Endothelial cell of umbilical vein (primary cell): ENCODE measurements at regions not wholly inside any gene's neighbourhood (a gene's known extent, or its start where the extent isn't known, plus 50 kb on each side); places are given as distances from the start of the nearest gene placed in this dataset.

ENCODE experiments used
- CTCF ChIP-seq, 2 donors: IDR thresholded peaks; 1 replicate in 1 of 2; 2 replicates in 1 of 2; pipeline ENCODE4 v1.5.1; 2011; ENCODE audit warnings: low read length in 2 of 2, mild to moderate bottlenecking in 2 of 2, moderate library complexity in 2 of 2, control low read depth in 1 of 2, inconsistent platforms in 1 of 2, low read depth in 1 of 2; ENCODE audit not compliant: insufficient read depth in 1 of 2; ENCODE audit errors: extremely low read depth in 1 of 2
- EZH2 ChIP-seq: IDR thresholded peaks from 2 replicates; pipeline ENCODE4 v1.6.1; 2012; ENCODE audit warnings: borderline replicate concordance, low read depth, mild to moderate bottlenecking, moderate library complexity, low read length, inconsistent platforms; ENCODE audit not compliant: severe bottlenecking
- FOS ChIP-seq: IDR thresholded peaks from 2 replicates; pipeline ENCODE4 v1.6.1; 2011; ENCODE audit warnings: mild to moderate bottlenecking, low read length, moderate library complexity, borderline replicate concordance; ENCODE audit not compliant: insufficient read depth
- GATA2 ChIP-seq: IDR thresholded peaks from 2 replicates; pipeline ENCODE4 v1.7.0; 2011; ENCODE audit warnings: low read depth, mild to moderate bottlenecking, moderate library complexity, mixed read lengths, low read length; ENCODE audit not compliant: insufficient read length, insufficient read depth
- JUN ChIP-seq: IDR thresholded peaks from 2 replicates; pipeline ENCODE4 v1.6.1; 2011; ENCODE audit warnings: borderline replicate concordance, low read depth; ENCODE audit not compliant: insufficient read length, insufficient read depth
- MAX ChIP-seq: IDR thresholded peaks from 2 replicates; pipeline ENCODE4 v1.6.1; 2011; ENCODE audit not compliant: insufficient read depth, insufficient read length
- MYC ChIP-seq: IDR thresholded peaks from one replicate; pipeline ENCODE4 v1.6.1; 2011; ENCODE audit warnings: mild to moderate bottlenecking, low read depth, low read length
- POLR2A ChIP-seq: IDR thresholded peaks from 2 replicates; pipeline ENCODE4 v1.6.1; 2012; ENCODE audit warnings: low read depth, mild to moderate bottlenecking, control low read depth, low read length
- POLR2AphosphoS5 ChIP-seq: IDR thresholded peaks from 2 replicates; pipeline ENCODE4 v1.6.1; 2012; ENCODE audit warnings: low read depth, mild to moderate bottlenecking, control low read depth, low read length, moderate library complexity; ENCODE audit not compliant: insufficient read depth

- no peak for TF ChIP-seq CTCF (IDR thresholded peaks at IDR 0.05; ENCODE audit: extremely low read depth in 1 of 2, insufficient read depth in 1 of 2, low read depth in 1 of 2, low read length in 2 of 2)
- TF ChIP-seq JUN, result no peak
- TF ChIP-seq POLR2A, result no peak
- TF ChIP-seq MAX, result no peak
- no peak for TF ChIP-seq FOS
- TF ChIP-seq MYC, result no peak
- TF ChIP-seq POLR2AphosphoS5, result no peak
- TF ChIP-seq EZH2, result no peak
- no peak for TF ChIP-seq GATA2
Observed at GRCh38 chr5:175808711-175809110, 62.7 kb upstream of the CPLX2 start.
